Gastrocnemius medialis (tissue), 4 donors: ENCODE measurements at regions not wholly inside any gene's neighbourhood (a gene's known extent, or its start where the extent isn't known, plus 50 kb on each side); places are given as distances from the start of the nearest gene placed in this dataset.

ENCODE experiments used
- POLR2A ChIP-seq, 2 donors: fragments of 450-650 bp; IDR thresholded peaks; one replicate each; pipeline ENCODE4 v1.6.1; 2017; ENCODE audit warnings: antibody characterized with exemption in 2 of 2, mild to moderate bottlenecking in 2 of 2, moderate library complexity in 2 of 2
- TF ChIP-seq, protein P1 (sequence below), 5 experiments: fragments of 450-650 bp in 3 of 5; fragments of 200-600 bp in 2 of 5; sonication (generic) in 2 of 5; IDR thresholded peaks in 4 of 5; conservative IDR thresholded peaks in 1 of 5; 1 replicate in 4 of 5; 2 replicates in 1 of 5; pipeline ENCODE4 v1.5.1; 2016 to 2019; ENCODE audit warnings: antibody characterized with exemption in 5 of 5, mild to moderate bottlenecking in 3 of 5, moderate library complexity in 3 of 5

DNA sequence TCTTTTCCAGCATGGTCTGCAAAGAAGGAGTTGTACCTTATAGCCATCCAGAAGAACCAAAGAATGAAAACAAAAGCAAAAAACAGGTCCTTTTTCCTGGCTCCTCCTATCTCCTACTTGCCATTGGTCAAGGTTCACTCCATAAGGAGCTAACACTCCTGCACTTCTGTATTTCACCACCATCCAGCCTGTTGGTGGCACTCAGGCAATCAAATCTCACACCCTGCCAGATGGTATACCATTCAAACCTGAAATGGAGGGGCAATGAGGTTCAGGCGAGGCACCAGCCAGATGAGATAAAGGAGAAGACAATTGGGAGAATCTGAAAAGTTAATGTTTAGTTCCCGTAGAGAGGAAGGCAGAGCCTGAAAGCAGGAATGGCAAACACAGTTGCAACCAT, 203.8 kb downstream of the ALDH8A1 start:
- TF ChIP-seq POLR2A (IDR thresholded peaks at IDR 0.05): no peak
- TF ChIP-seq, protein P1, sequence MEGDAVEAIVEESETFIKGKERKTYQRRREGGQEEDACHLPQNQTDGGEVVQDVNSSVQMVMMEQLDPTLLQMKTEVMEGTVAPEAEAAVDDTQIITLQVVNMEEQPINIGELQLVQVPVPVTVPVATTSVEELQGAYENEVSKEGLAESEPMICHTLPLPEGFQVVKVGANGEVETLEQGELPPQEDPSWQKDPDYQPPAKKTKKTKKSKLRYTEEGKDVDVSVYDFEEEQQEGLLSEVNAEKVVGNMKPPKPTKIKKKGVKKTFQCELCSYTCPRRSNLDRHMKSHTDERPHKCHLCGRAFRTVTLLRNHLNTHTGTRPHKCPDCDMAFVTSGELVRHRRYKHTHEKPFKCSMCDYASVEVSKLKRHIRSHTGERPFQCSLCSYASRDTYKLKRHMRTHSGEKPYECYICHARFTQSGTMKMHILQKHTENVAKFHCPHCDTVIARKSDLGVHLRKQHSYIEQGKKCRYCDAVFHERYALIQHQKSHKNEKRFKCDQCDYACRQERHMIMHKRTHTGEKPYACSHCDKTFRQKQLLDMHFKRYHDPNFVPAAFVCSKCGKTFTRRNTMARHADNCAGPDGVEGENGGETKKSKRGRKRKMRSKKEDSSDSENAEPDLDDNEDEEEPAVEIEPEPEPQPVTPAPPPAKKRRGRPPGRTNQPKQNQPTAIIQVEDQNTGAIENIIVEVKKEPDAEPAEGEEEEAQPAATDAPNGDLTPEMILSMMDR (IDR thresholded peaks at IDR 0.05 in 4 of 5, conservative IDR thresholded peaks at IDR 0.05 in 1 of 5): no peak
